Astrocyte (in vitro differentiated cells and primary cell): ENCODE measurements at regions not wholly inside any gene's neighbourhood (a gene's known extent, or its start where the extent isn't known, plus 50 kb on each side); places are given as distances from the start of the nearest gene placed in this dataset.

Experiments
- EZH2 ChIP-seq: IDR thresholded peaks from 2 replicates; pipeline ENCODE4 v1.6.1; 2012; ENCODE audit warnings: mild to moderate bottlenecking, low read length, inconsistent platforms; ENCODE audit not compliant: insufficient read depth
- TF ChIP-seq, protein P1 (sequence below): IDR thresholded peaks from 2 replicates; pipeline ENCODE4 v1.5.1; 2011; ENCODE audit warnings: low read depth, mild to moderate bottlenecking, inconsistent platforms, low read length, moderate library complexity; ENCODE audit not compliant: insufficient read depth

DNA sequence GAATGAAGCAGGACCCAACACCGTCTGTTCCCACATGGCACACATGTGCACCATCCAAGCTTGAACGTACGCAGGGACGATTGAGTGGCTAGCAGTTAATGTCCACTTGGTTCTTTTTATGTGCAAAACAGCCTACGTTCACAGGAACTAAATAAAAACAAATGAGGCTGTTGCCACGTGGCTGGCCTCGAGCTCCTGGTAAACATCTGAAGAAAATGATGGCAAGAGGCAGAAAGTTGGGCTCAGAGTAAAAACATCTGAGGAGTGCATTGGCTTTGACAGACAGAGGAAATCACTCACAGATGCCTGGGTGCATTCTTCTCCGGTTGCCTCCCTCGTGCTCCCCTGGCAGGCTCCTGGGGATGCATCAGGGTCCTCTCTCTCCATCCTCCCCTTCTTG is 177.9 kb downstream of the NRP2 start:
- TF ChIP-seq, protein P1, sequence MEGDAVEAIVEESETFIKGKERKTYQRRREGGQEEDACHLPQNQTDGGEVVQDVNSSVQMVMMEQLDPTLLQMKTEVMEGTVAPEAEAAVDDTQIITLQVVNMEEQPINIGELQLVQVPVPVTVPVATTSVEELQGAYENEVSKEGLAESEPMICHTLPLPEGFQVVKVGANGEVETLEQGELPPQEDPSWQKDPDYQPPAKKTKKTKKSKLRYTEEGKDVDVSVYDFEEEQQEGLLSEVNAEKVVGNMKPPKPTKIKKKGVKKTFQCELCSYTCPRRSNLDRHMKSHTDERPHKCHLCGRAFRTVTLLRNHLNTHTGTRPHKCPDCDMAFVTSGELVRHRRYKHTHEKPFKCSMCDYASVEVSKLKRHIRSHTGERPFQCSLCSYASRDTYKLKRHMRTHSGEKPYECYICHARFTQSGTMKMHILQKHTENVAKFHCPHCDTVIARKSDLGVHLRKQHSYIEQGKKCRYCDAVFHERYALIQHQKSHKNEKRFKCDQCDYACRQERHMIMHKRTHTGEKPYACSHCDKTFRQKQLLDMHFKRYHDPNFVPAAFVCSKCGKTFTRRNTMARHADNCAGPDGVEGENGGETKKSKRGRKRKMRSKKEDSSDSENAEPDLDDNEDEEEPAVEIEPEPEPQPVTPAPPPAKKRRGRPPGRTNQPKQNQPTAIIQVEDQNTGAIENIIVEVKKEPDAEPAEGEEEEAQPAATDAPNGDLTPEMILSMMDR = no peak
- TF ChIP-seq EZH2 = no peak
